H1 (cell line): ENCODE measurements at regions not wholly inside any gene's neighbourhood (a gene's known extent, or its start where the extent isn't known, plus 50 kb on each side); places are given as distances from the start of the nearest gene placed in this dataset.
"Not testable (repeated sequence)": the region's sequence is repeated elsewhere in the genome, so short reads cannot be mapped to it uniquely, and the experiment has no call there.

Source experiments
- CTCF ChIA-PET: fragments of 300-600 bp; sonication (Branson Sonifier 250); formaldehyde crosslinking; loops from one replicate; lab custom pipeline; 2021; ENCODE audit not compliant: partially characterized antibody; lab: Charles Lee
- POLR2A ChIA-PET: fragments of 300-600 bp; sonication (Branson Sonifier 250); formaldehyde crosslinking; loops from one replicate; lab custom pipeline; 2021; ENCODE audit warnings: inconsistent platforms; ENCODE audit not compliant: partially characterized antibody; lab: Charles Lee
- DNase-seq, 2 experiments: peaks; one replicate each; pipeline versions ENCODE4 v3.0.0 to v3.0.0-alpha.2; 2010 to 2022; ENCODE audit warnings: low spot score in 2 of 2, low read depth in 1 of 2, mixed read lengths in 1 of 2
- FAIRE-seq: peaks from 2 replicates; lab custom pipeline; 2011; peaks lifted over from hg19 to GRCh38; lab: Jason Lieb, UNC
- H2AFZ ChIP-seq: 2 replicates; pipeline ENCODE4 v1.8.1; 2012; ENCODE audit warnings: low read length, inconsistent platforms
- H2AK5ac ChIP-seq: 2 replicates; pipeline ENCODE4 v1.6.1; 2013; ENCODE audit warnings: low read depth, low read length
- H2BK120ac ChIP-seq: replicated peaks from 2 replicates; pipeline ENCODE3; 2013; ENCODE audit warnings: low read depth, low read length, inconsistent platforms
- H2BK12ac ChIP-seq: 2 replicates; pipeline ENCODE4 v1.6.1; 2013; ENCODE audit warnings: low read depth, low read length
- H2BK15ac ChIP-seq: 2 replicates; pipeline ENCODE4 v1.6.1; 2013; ENCODE audit warnings: low read length
- H2BK20ac ChIP-seq: 2 replicates; pipeline ENCODE4 v1.6.1; 2013; ENCODE audit warnings: low read length
- H2BK5ac ChIP-seq: 2 replicates; pipeline ENCODE4 v1.6.1; 2013; ENCODE audit warnings: low read depth, low read length
- H3K14ac ChIP-seq: 2 replicates; pipeline ENCODE4 v1.6.1; 2013; ENCODE audit warnings: inconsistent platforms; ENCODE audit not compliant: insufficient read length
- H3K18ac ChIP-seq: 2 replicates; pipeline ENCODE4 v1.6.1; 2013; ENCODE audit warnings: low read length; ENCODE audit errors: extremely low read depth
- H3K23ac ChIP-seq: 2 replicates; pipeline ENCODE4 v1.6.1; 2013; ENCODE audit warnings: inconsistent platforms; ENCODE audit not compliant: insufficient read length
- H3K23me2 ChIP-seq: 2 replicates; pipeline ENCODE4 v1.6.1; 2013; ENCODE audit warnings: low read depth, low read length
- H3K27ac ChIP-seq: 2 replicates; pipeline ENCODE4 v1.6.1; 2011; ENCODE audit warnings: low read depth, low read length, inconsistent platforms
- H3K27me3 ChIP-seq, 4 experiments: replicated peaks in 1 of 4; 1 replicate in 1 of 4; 2 replicates in 3 of 4; pipeline versions ENCODE4 v1.6.1 to v1.8.1; 2011 to 2013; ENCODE audit warnings: low read length in 3 of 4, mild to moderate bottlenecking in 3 of 4, inconsistent platforms in 2 of 4, mixed read lengths in 2 of 4, moderate library complexity in 1 of 4; ENCODE audit not compliant: control insufficient read depth in 3 of 4, insufficient read depth in 3 of 4; ENCODE audit errors: extremely low read depth in 1 of 4
- H3K36me3 ChIP-seq, 4 experiments: 2 replicates each; pipeline versions ENCODE4 v1.6.1 to v1.8.1; 2011 to 2013; ENCODE audit warnings: mild to moderate bottlenecking in 4 of 4, low read length in 3 of 4, moderate library complexity in 2 of 4, control low read depth in 1 of 4, inconsistent platforms in 1 of 4; ENCODE audit not compliant: insufficient read depth in 4 of 4, control insufficient read depth in 2 of 4
- H3K4ac ChIP-seq: replicated peaks from 2 replicates; pipeline ENCODE3; 2013; ENCODE audit warnings: low read length, low read depth, mixed read lengths, inconsistent platforms; ENCODE audit not compliant: insufficient read length
- H3K4me1 ChIP-seq, 4 experiments: replicated peaks in 1 of 4; 1 replicate in 1 of 4; 2 replicates in 3 of 4; pipeline versions ENCODE4 v1.6.1 to v1.8.1; 2011 to 2013; ENCODE audit warnings: low read length in 3 of 4, inconsistent platforms in 2 of 4, mixed read lengths in 1 of 4; ENCODE audit not compliant: insufficient read depth in 4 of 4, control insufficient read depth in 3 of 4
- H3K4me2 ChIP-seq, 2 experiments: 2 replicates each; pipeline versions ENCODE4 v1.6.1 to v1.8.1; 2011 to 2013; ENCODE audit warnings: low read depth in 2 of 2, low read length in 2 of 2, control low read depth in 1 of 2, inconsistent platforms in 1 of 2, mild to moderate bottlenecking in 1 of 2; ENCODE audit not compliant: insufficient read depth in 1 of 2
- H3K4me3 ChIP-seq, 4 experiments: fragments of 200-600, 300-600 bp in 1 of 4; sonication (generic), shearing (Covaris generic), sonication (Bioruptor Twin) in 1 of 4; 2 replicates each; pipeline versions ENCODE4 v1.5.1 to v1.8.1; 2011 to 2016; ENCODE audit warnings: low read length in 4 of 4, low read depth in 3 of 4, control low read depth in 2 of 4, inconsistent platforms in 2 of 4, mild to moderate bottlenecking in 2 of 4, mixed read lengths in 1 of 4, moderate library complexity in 1 of 4; ENCODE audit not compliant: insufficient read depth in 2 of 4; ENCODE audit errors: extremely low read depth in 1 of 4
- H3K56ac ChIP-seq: replicated peaks from 2 replicates; pipeline ENCODE3; 2013; ENCODE audit warnings: low read depth, mild to moderate bottlenecking, mixed read lengths, low read length, inconsistent platforms; ENCODE audit not compliant: insufficient read length
- H3K79me1 ChIP-seq: 2 replicates; pipeline ENCODE4 v1.6.1; 2013; ENCODE audit warnings: low read depth, low read length, control low read depth
- H3K79me2 ChIP-seq, 2 experiments: 2 replicates each; pipeline versions ENCODE4 v1.6.1 to v1.8.1; 2012 to 2013; ENCODE audit warnings: low read length in 2 of 2, mild to moderate bottlenecking in 2 of 2, inconsistent platforms in 1 of 2; ENCODE audit not compliant: insufficient read depth in 2 of 2, control insufficient read depth in 1 of 2
- H3K9ac ChIP-seq, 4 experiments: replicated peaks in 1 of 4; 1 replicate in 1 of 4; 2 replicates in 3 of 4; pipeline versions ENCODE4 v1.6.1 to v1.8.1; 2011 to 2013; ENCODE audit warnings: low read depth in 3 of 4, low read length in 3 of 4, control low read depth in 2 of 4, mild to moderate bottlenecking in 2 of 4, moderate library complexity in 2 of 4, inconsistent platforms in 1 of 4; ENCODE audit errors: extremely low read depth in 1 of 4
- H3K9me3 ChIP-seq, 2 experiments: 2 replicates each; pipeline versions ENCODE4 v1.6.1 to v1.8.1; 2012 to 2013; ENCODE audit warnings: mild to moderate bottlenecking in 2 of 2, moderate library complexity in 2 of 2, control low read depth in 1 of 2, inconsistent platforms in 1 of 2, low read depth in 1 of 2, low read length in 1 of 2, mixed read lengths in 1 of 2; ENCODE audit not compliant: insufficient read depth in 2 of 2
- H4K20me1 ChIP-seq, 2 experiments: replicated peaks in 1 of 2; 2 replicates each; pipeline versions ENCODE3 to v1.8.1; 2011 to 2013; ENCODE audit warnings: inconsistent platforms in 2 of 2, low read length in 2 of 2, mild to moderate bottlenecking in 1 of 2; ENCODE audit not compliant: insufficient read depth in 2 of 2, control insufficient read depth in 1 of 2
- H4K5ac ChIP-seq: 2 replicates; pipeline ENCODE4 v1.6.1; 2013; ENCODE audit warnings: low read length, low read depth, mixed read lengths, inconsistent platforms; ENCODE audit not compliant: insufficient read length
- H4K8ac ChIP-seq: 2 replicates; pipeline ENCODE4 v1.8.0; 2013; ENCODE audit warnings: mild to moderate bottlenecking, moderate library complexity, low read length, inconsistent platforms; ENCODE audit not compliant: insufficient read depth; ENCODE audit errors: extremely low read depth
- H4K91ac ChIP-seq: replicated peaks from 2 replicates; pipeline ENCODE3; 2013; ENCODE audit warnings: low read length, mixed read lengths, inconsistent platforms; ENCODE audit not compliant: insufficient read length
- WGBS, 2 experiments: shearing (Covaris generic) in 1 of 2; methylation state at CpG; one replicate each; pipeline versions ENCODE4 v1.1.6 to v1.1.7; 2013 to 2015; ENCODE audit warnings: low lambda C conversion rate in 2 of 2, mixed read lengths in 2 of 2, inconsistent platforms in 1 of 2, low coverage in 1 of 2, missing lambda C conversion rate in 1 of 2; ENCODE audit not compliant: insufficient replicate concordance in 2 of 2, insufficient coverage in 1 of 2, insufficient read length in 1 of 2; ENCODE audit errors: extremely low coverage in 1 of 2, missing lambda C conversion rate in 1 of 2; 5-methylcytosine and 5-hydroxymethylcytosine counted together

GRCh38 chr3:195638456-195638855 is 54.7 kb upstream of the APOD start:
- POLR2A ChIA-PET, H3K4me2 ChIP-seq, FAIRE-seq, H4K20me1 ChIP-seq, H3K4me1 ChIP-seq, H4K5ac ChIP-seq, H2BK20ac ChIP-seq, H2AK5ac ChIP-seq, H3K4ac ChIP-seq, H2BK12ac ChIP-seq, H2AFZ ChIP-seq, H2BK5ac ChIP-seq, H2BK120ac ChIP-seq, H3K27me3 ChIP-seq, CTCF ChIA-PET, H3K56ac ChIP-seq, H3K18ac ChIP-seq, H3K9me3 ChIP-seq, H3K23me2 ChIP-seq, H3K27ac ChIP-seq, H3K4me3 ChIP-seq, H3K9ac ChIP-seq, H3K36me3 ChIP-seq, H3K79me2 ChIP-seq, H2BK15ac ChIP-seq, H4K8ac ChIP-seq, H4K91ac ChIP-seq, H3K23ac ChIP-seq, H3K14ac ChIP-seq, H3K79me1 ChIP-seq, DNase-seq: not testable (repeated sequence)
- 100% methylated on average over 2 of the region's 10 CpGs; no CpG with 5 or more reads in 1 of the 2 experiments for whole genome bisulfite sequencing, 2 experiments

DNA sequence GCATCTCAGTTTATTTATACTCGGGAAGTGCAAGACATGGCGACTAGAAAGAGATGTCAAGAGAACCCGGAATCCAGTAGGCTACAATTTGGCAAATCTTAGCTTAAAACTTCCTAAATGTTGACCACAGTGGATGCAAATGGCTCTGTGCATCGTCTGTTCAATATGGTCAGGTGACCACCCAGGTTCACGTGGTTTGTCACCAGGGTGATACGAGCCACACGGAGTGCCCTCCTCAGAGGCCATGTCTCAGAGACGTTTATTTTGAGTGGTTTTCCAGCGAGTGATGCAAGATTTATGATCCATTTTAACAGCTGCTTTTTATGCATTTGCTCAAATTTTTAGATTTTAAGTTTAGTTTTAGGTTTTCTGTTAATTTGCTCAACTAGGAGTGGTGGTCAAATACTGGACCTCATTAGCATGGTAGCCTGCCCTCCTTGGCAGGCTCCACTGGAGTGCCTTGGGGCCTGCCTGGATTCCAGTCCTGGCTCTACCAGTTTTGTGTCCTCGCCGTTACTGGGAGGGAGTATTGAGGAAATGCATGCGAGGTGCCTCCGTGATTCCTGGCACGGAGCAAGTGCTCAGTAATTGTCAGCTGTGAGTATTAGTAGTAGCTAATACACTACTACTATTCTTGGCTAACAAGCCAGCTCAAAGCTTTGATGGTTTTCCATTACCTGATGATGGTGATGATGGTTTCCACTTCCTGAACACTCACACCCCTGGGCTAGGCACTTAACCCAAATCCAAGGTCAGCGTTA is 53.9 kb upstream of the APOD start:
- H4K91ac ChIP-seq, H3K4me1 ChIP-seq, H3K14ac ChIP-seq, H2BK20ac ChIP-seq, H3K9ac ChIP-seq, H3K23ac ChIP-seq, H3K4ac ChIP-seq, H3K4me3 ChIP-seq, POLR2A ChIA-PET, H3K27ac ChIP-seq, H2BK15ac ChIP-seq, H3K79me1 ChIP-seq, H3K79me2 ChIP-seq, FAIRE-seq, H3K18ac ChIP-seq, H3K56ac ChIP-seq, H3K36me3 ChIP-seq, H2AK5ac ChIP-seq, H3K9me3 ChIP-seq, H2BK120ac ChIP-seq, H3K27me3 ChIP-seq, H4K20me1 ChIP-seq, H2BK5ac ChIP-seq, H2BK12ac ChIP-seq, H2AFZ ChIP-seq, DNase-seq, CTCF ChIA-PET, H4K8ac ChIP-seq, H3K4me2 ChIP-seq, H4K5ac ChIP-seq, H3K23me2 ChIP-seq: not testable (repeated sequence)
- WGBS, 2 experiments = 83% methylated on average over 7 of the region's 15 CpGs; no CpG with 5 or more reads in 1 of the 2 experiments
